Fibroblast of the conjunctiva (primary cell): ENCODE measurements at regions not wholly inside any gene's neighbourhood (a gene's known extent, or its start where the extent isn't known, plus 50 kb on each side); places are given as distances from the start of the nearest gene placed in this dataset.
"Not testable (repeated sequence)": the region's sequence is repeated elsewhere in the genome, so short reads cannot be mapped to it uniquely, and the experiment has no call there.

ENCODE experiments used
- DNase-seq: peaks from one replicate; pipeline ENCODE4 v3.0.0-alpha.2; 2010; ENCODE audit warnings: low read depth

DNA sequence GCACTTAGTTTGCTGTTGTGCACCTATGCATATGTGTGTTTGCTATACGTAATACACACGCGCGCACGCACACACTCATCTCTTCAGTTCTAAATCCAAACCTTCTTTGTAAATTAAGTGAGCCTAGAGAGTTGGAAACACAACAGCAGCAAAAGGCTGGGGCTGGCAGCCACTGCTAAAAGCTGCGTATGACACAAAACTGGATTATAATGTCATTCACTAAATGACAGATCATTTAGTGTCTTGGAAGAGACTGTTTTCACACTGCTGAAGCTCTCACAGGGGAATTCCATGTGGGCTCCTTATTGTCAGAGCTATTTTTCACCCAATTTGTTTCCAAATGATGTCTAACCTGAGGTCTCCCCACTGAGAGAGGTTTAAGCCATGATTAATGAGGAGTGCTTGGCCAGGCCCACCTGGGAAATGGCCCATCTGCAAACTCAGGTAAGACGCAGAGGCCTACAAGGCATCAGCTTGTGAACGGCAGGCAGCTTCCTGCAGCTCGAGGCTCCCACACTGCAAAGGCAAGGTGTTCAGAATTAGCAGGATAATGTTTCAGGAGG lies 94.2 kb downstream of the OLIG3 start:
- no peak for DNase-seq

DNA sequence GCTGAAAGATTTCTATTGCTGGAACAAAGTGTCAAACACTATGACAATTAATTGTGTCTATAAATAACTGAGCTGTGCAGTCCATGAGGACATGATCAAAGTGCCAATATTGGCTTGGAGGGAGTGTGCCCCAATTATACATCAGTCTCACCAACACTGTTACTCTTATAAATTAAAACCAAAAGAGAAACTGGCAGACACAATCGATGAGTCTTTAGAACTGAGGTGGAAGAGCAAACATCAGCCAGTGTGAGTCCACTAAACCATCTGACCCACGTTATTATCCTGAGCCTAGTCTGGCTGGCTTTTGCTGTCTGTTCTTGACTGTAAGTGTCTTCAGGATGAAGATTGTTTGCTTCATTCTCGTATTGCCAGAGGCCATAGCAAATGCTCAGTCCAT lies 98.9 kb downstream of the OLIG3 start:
- DNase-seq = no peak

DNA sequence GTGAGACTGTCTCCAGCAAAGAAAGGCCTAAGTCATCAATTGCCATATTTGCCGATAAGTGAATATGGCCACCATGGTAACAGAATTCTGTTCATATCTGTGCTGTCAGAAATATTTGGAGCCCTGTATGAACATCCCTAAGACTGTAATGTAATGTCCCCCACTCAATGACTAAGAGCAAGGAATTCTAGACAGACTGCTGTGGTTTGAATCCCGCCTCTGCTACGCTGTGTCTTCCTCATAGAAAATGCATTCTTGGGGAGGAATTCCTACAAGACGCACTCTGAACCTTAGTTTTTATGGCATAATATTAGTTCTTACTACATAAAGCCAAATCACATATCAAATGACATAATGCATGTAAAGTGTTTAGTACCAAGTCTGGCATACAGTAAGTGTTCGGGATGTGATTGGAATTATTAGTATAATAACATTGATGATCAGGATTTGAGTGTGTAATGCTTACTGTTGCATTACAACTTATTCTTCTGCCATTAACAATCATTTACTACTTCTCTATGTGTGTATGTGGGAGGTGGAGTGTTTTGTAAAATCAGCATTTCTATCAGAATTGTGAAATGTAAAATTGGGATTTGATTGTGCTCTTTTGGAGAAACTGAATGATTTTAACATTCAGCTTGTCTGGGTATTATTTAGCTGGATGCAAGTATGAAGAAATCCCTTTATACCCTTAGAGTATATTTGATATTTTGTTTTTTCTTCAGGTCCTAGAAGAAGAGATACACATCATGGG lies 103.0 kb downstream of the OLIG3 start:
- no peak for DNase-seq

DNA sequence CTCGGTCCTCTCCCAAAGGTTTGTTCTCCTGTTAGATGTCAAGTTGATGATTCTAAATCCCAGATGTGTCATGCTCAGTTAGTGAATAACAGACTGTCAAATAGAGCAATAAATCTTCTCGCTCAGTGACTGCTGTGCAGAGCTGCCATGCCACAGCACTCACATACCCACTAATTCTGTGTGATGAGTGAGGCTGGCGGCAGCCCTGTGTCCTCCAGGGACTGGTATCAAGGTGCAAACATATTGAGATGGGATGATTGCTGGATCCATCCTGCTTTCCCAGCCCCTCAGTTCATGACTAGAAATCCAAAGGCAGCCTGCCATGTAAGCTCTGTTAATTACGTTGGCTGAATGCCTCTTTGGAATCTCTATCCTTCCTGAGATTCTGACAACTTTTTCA lies 103.9 kb downstream of the OLIG3 start:
- DNase-seq = no peak

DNA sequence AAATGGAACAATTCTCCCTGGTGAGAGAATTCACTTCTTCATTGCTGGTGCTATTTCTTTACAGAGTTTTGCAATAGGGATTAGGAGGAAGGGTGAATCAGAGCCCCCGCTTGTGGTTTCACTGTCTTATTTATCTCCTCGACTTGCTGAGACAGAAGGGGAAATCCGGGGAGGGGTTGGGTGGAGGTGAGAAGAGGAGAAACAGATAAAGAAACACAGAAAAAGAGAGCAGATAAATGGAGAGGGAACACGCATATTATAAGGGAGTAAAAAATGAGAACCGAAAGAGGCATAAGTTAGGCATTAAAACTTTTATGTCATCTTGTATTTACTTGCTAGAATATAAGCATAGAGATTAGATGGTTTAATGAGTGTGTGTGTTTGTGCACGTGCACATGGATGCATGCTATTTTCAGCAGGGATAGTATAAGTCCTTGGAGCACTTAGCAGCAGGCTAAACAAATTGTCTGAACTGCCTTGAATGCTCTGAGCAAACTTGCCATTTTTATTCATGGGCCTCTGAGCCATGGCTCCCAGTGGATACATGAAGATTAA lies 105.0 kb downstream of the OLIG3 start:
- no peak for DNase-seq

DNA sequence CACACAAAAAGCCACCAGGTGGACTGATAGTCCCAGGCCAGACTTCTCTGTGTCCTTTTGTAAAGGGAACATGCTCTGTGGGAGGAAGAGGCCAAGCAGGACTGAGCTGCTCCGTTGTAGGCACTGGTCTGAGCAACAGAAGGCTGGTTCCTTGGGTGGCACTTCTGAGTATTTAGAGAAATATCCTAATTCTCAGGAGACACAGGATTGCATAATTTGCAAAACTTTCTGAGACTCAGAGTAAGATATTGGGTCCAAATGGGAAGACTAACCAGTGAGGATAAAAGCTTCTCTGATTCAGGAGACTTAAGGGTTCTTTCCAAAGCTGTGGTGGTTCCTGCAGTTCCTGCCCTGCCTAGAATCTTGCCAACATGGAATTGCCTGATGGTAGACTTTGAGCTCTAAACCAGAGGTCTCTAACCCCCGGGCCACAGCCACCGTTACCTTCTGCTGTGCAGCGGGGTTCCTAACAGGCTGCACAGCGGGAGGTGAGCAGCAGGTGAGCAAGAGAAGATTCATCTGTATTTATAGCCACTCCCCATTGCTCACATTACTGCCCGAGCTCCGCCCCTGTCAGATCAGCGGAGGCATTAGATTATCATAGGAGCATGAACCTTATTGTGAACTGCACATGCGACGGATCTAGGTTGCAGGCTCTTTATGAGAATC lies 107.0 kb downstream of the OLIG3 start:
- no peak for DNase-seq

DNA sequence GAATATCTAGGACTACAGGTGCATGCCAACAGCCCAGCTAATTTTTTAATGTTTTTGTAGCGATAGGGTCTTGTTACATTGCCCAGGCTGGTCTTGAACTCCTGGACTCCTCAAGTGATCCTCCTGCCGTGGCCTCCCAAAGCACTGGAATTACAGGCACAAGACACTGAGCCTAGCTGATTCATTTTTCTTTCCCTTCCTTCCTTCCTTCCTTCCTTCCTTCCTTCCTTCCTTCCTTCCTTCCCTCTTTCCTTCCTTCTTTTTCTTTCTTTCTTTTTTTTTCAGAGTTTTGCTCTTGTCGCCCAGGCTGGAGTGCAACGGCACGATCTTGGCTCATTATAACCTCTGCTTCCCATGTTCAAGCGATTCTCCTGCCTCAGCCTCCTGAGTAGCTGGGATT lies 110.9 kb downstream of the OLIG3 start:
- not testable (repeated sequence) for DNase-seq

DNA sequence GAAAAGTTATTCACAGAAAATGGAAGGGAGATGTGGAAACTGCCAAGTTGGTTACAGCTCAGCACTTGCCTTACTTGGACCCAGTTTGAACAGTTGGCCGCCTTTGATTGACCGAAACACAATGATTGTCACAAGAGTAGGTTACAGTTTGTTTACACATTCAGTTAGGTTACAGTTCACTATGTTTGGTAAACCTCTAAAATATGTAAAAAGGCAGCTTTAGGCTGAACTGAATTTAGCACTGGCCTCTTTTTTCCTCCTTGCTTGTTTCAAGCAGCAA lies 116.2 kb downstream of the OLIG3 start:
- DNase-seq = no peak

DNA sequence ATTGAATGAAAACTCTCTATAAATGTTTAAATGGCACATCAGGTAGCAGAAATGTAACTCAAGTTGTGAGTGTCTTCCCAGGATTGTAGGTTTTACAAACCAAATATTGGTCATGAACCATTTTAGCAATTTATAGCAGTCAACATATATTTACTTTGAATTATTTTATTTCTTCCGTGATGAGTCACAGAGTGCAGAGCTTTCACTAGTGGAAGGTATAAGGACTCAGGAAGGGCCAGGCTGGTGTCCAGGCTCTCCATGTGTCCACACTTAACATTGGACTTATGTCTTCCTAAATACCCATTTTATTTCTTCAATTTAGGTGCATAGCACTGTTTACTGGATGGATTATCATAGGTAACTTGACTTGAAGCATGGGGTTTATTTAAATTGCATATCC lies 120.9 kb downstream of the OLIG3 start:
- DNase-seq = no peak

DNA sequence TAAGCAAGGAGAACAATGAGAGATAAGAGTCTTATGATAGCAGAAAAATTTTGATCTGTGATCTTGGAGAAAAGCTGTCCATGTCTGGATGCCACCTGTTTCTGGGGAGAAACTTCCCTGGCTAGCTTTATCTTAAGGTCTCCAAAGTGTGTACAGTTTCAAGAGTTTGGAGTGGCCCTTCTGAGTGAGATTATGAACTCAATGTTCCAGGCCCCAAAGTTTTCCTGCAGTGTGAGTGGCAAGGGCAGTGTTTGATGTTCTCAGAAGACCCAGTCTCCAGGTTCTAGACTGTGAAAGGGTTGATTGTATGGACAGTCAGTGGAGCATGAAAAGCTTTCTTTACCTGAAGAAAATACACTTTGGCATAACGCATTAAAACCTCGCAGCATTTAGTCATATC lies 121.7 kb downstream of the OLIG3 start:
- DNase-seq = no peak

DNA sequence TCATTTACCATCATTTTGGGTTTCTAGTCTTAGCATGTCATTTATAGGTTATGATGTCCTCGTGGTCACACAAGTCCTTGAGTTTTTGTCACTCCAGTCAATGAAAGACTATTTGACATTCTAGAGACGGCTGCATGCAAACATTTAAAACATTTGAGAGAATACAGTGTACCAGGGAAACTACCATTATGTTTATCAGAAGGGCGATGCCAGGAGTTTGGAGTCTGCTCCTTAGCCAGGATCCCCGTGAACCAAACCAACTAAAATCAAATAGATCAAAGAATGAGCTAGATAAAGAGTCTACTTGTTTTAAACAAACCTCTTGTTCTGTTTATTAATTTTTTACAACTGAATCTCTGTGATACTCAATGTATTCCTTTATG lies 122.6 kb downstream of the OLIG3 start:
- no peak for DNase-seq

DNA sequence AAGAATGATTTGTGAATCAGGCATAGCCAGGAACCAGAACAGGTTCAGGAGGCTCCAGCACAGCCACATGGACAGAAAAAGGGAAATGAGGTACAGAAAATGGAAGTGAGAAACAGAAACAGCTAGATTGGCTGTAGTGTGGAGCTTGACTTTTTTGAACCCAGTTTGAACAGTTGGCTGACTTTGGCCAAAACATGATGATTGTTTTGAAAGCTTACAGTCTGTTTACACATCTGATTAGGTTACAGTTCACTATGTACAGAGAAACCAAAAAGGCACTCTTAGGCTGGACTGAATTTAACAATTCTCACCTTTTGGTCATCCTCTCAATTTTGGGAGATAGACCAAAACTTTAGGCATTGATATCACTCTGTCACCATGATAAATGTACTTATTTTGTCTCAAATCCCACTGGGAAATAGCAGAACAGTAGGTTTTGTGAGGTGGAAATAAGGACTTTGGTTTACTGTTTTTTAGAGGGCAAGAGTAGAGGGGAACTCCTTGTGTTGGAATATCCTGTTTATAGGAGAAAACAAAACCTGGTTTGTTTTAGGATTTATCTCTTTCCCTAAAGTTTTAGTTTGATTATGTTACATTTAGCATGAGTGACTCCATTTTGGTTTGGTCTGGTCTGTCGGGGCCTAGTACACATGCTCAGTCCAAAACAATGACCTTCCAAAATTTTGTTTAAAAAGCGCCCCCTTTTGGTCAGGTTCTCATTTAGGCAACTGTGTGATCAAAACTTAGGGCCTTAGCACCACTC lies 123.1 kb downstream of the OLIG3 start:
- DNase-seq = no peak

DNA sequence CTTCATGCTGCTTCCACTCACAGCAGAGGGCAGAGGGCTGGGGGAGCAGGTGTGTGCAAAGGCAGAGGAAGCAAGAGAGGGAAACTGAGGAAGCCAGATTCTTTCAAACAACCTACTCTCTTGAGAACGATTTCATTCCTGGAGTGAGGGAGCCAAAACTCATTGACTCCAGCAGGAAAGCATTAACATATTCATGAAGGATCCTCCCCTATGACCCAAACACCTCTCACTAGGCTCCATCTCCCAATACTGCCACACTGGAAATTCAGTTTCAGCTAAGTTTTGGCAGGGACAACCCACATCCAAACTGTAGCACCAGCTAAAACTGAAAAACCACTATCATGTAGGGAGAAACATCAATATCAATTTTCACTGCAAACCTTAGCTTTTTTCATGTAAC lies 125.1 kb downstream of the OLIG3 start:
- no peak for DNase-seq

DNA sequence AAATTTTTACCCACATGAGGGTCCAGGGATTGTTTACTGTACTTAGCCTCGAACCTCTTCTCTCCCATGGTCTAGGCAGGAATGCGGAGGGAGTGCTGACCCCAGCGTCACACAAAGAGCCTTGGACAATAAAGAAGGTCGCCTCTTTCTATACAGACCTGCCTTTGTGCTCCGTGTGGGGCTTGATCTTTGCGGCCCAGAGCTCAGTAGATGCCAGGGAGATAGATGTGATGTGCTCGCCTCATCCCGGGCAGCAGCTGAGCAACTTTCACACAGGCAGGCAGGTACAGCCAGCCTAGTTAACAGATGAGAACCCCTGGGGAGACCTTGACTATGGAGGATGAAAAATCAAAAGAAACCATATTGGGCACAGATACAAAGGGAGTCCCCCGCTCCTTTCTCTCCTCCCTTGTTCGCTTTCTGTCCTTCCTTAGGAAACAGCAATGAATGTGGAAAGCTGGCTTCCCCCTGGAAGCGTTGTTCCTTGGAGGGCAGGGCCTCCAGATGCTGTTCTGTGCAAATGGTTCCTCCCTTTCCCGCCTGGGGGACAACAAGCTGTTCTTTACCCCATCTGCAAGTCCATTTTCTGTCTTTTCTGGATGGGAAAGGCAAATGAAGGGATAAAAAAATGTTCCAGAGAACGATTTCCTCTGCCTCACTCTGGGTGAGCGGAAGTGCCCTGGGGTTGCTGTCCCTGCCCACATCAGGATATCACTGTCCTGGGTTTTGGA lies 128.3 kb downstream of the OLIG3 start:
- no peak for DNase-seq

DNA sequence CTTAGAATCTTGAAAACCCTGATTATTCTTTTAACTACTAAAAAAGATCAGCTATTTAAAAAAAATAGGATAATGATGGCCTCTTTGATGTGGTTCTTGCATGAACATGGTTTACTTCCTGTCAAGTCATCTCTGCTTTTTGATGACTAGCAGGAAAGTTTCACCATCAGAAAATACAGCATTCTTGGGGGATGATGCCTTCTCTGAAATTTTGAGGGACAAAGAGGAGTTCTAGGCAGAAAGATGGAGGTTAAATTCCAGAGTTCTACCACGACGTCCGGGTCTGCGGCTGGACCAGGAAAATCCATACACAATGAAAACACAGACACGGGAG lies 130.4 kb downstream of the OLIG3 start:
- DNase-seq = no peak

DNA sequence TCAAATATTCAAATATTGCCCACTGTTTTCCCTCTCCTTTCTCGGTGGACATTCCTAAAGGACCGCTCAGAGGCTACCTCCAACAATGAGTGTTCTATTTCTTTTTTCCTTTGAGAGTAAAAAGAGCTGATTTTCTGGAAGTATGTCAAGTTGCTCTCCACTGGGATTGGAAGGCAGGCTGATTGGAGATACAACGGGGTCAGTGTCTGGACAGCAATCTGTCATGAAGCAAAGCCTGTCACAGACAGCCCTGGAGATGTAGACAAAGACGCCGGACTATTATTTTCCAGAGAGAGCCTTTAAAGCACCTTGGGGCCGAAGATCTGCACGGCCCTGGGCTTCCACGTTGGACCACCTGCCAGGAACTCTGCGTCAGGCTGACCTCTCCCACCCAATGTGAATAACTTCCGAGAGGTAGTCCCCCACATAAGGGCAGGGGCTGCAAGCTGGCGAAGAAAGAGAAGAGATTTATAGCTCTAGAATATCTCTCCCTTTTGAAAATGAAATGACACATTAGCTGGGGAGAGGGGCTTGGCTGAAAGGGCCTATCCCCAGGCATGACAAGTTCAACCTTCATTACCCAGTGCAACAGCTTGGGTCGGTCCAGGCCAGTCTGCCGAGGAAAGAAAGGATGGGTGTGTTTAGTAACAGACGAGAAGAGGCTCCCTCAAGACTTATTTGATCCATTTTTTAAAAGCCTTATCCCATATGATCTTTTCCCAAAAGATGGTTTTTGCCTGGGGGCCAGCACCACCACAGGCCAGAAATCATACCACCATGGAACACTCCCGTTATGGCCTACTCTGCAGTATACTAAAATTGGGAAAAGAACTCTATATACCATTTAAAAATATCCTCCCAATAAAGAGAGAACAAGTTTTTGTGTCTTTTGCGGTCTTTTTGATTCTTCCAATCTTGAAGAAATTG lies 131.1 kb downstream of the OLIG3 start:
- DNase-seq = no peak

DNA sequence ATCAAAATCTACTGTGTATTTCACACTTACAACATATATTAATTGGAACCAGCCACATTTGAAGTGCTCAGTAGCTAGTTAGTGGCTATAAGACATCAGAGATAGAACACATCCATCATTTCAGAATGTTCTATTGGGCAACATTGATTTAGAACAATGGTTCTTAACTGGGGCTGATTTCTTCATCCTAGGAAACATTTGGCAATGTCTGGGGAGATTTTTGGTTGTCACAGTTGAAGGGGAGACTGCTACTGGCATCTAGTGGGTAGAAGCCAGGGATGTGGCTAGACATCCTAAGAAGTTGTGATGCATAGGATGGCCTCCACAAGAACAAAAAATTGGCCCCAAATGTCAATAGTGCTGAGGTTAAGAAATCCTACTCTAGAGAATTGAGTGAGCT lies 132.5 kb downstream of the OLIG3 start:
- DNase-seq = no peak

DNA sequence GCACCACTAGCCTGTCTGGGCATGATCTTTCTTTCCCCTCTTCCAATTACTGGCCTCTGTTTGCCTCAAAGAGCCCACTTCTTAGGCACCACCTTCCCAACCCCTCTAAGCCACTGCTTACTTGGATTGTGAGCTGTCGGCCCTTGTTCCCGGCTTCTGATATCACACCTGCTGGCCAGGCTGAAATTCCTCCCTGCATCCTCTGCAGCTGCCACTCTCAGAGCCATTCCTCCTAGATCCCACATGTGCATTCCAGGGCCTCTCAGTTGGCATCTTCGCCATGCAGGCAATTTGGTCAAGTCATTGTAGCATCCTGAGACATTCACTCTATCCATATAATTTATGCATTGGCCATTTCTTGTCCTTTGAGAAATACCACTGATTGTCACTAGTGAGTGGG lies 135.9 kb downstream of the OLIG3 start:
- no peak for DNase-seq

DNA sequence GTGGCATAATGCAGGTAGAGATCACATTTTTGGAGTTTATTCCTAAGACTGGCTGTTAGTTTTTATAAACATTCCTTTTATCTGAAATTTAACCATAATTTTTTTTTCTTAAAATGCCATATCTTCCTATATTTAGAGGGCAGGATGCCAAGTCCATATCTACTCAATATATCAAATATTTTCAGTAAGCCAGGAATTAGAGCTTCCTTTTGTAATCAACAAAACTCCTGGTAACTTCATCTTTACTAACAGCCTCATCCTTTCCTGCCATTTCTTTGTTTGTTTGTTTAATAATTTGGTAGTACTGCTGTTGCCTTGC lies 136.3 kb downstream of the OLIG3 start:
- no peak for DNase-seq

DNA sequence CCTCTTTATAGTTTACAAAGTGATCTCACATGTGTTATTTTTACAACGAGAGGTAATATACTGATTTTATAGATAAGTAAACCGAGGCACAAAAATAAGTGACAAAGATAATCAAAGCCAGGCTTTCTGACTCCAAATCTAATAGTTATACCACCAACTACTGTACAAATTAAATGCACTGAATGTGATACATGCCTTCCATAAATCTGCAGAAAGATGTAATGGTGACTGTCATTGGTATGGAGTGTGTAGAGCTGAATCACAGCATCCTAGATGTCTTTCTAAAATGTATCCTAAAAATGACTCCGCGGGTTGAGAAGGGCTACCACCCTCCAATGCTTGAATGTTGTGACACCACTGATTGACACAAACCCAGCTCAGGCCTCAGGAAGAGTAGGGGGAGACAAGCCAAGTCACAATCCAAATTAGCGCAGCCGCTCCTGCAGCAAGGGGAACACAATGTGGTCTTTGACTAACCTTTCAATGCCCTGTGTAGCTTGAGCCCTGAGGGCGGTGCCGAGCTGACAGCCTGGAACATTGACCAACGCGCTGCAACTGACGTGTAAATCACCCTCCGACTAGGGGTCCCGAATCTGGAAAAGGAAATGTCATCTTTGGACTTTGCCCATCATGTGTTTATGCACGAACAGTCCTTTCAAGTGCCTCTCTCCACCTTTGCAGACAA lies 136.8 kb downstream of the OLIG3 start:
- no peak for DNase-seq
